Spleen (tissue), 11 donors: ENCODE measurements at regions not wholly inside any gene's neighbourhood (a gene's known extent, or its start where the extent isn't known, plus 50 kb on each side); places are given as distances from the start of the nearest gene placed in this dataset.

ENCODE experiments used
- DNase-seq: peaks from one replicate; pipeline ENCODE4 v3.0.0-alpha.2; 2020
- H3K27ac ChIP-seq, 8 donors: fragments of 200-600 bp; sonication (generic) in 7 of 8; 1 replicate in 4 of 8; 2 replicates in 4 of 8; pipeline versions ENCODE4 v1.5.0 to v1.8.0; 2016 to 2021; ENCODE audit warnings: inconsistent platforms in 4 of 8, mild to moderate bottlenecking in 4 of 8, moderate library complexity in 1 of 8
- H3K27me3 ChIP-seq, 7 donors: fragments of 200-600 bp; sonication (generic) in 6 of 7; replicated peaks in 1 of 7; 1 replicate in 4 of 7; 2 replicates in 3 of 7; pipeline versions ENCODE4 v1.5.0 to v1.8.0; 2016 to 2021; ENCODE audit warnings: inconsistent platforms in 3 of 7, mild to moderate bottlenecking in 1 of 7
- H3K36me3 ChIP-seq, 6 donors: fragments of 200-600 bp; sonication (generic) in 5 of 6; 1 replicate in 4 of 6; 2 replicates in 2 of 6; pipeline versions ENCODE4 v1.5.0 to v1.8.0; 2016 to 2021; ENCODE audit warnings: inconsistent platforms in 2 of 6
- H3K4me1 ChIP-seq, 6 donors: fragments of 200-600 bp; sonication (generic) in 5 of 6; 1 replicate in 3 of 6; 2 replicates in 3 of 6; pipeline versions ENCODE4 v1.5.0 to v1.8.0; 2016 to 2021; ENCODE audit warnings: inconsistent platforms in 3 of 6
- H3K4me3 ChIP-seq, 8 donors: fragments of 200-600 bp; sonication (generic) in 7 of 8; 1 replicate in 4 of 8; 2 replicates in 4 of 8; pipeline versions ENCODE4 v1.5.0 to v1.8.0; 2016 to 2021; ENCODE audit warnings: inconsistent platforms in 4 of 8, mild to moderate bottlenecking in 4 of 8, moderate library complexity in 2 of 8
- H3K9me3 ChIP-seq, 8 donors: fragments of 200-600 bp; sonication (generic) in 7 of 8; 1 replicate in 4 of 8; 2 replicates in 4 of 8; pipeline versions ENCODE4 v1.5.0 to v1.8.0; 2016 to 2021; ENCODE audit warnings: inconsistent platforms in 4 of 8
- CTCF ChIP-seq, 11 experiments: fragments of 200-600 bp in 7 of 11; fragments of 450-650 bp in 4 of 11; sonication (generic) in 4 of 11; IDR thresholded peaks in 8 of 11; conservative IDR thresholded peaks in 3 of 11; 1 replicate in 7 of 11; 2 replicates in 4 of 11; pipeline versions ENCODE4 v1.4.0 to v1.8.0; 2016 to 2021; ENCODE audit warnings: antibody characterized with exemption in 11 of 11, inconsistent platforms in 4 of 11, mild to moderate bottlenecking in 1 of 11
- POLR2A ChIP-seq, 3 donors: fragments of 450-650 bp; IDR thresholded peaks; one replicate each; pipeline ENCODE4 v1.5.1; 2017; ENCODE audit warnings: antibody characterized with exemption in 3 of 3, mild to moderate bottlenecking in 1 of 3
- POLR2AphosphoS5 ChIP-seq, 3 donors: sonication (generic); formaldehyde crosslinking; IDR thresholded peaks; one replicate each; pipeline ENCODE4 v1.5.1; 2017; ENCODE audit warnings: antibody characterized with exemption in 3 of 3
- WGBS, 5 donors: extraction: QIAGEN DNeasy Blood & Tissue Kit in 3 of 5; methylation state at CpG; one replicate each; pipeline versions ENCODE4 v1.1.5 to v1.1.7; 2013 to 2018; 5-methylcytosine and 5-hydroxymethylcytosine counted together
- intact Hi-C: fragments of 100-400 bp; cut with DNase I; formaldehyde crosslinking; loops from one replicate; pipeline ENCODE4 v1.15.0; 2023; ENCODE audit warnings: low total_unique reads
- donor health status: healthy with polysubstance abuse.
- donor health status: DM: no; HTN: no; CAD: no; lungs with moderate emphysema.
- donor health status: DM: no; HTN: no; CAD: no.
- donor health status: Bipolar disorder and iron deficiency.
- donor health status: healthy.
- donor health status: DM: no; HTN: no; CAD: no.
- donor health status: DM: yes; HTN: yes; CAD: no.

GRCh38 chr1:65658122-65658521 lies 134.6 kb upstream of the PDE4B start:
- no peaks in the 10 kb centered on the region for H3K4me1 ChIP-seq
- TF ChIP-seq POLR2AphosphoS5 (IDR thresholded peaks at IDR 0.05) (no peak), CTCF (IDR thresholded peaks at IDR 0.05 in 8 of 11, conservative IDR thresholded peaks at IDR 0.05 in 3 of 11) (no peak), POLR2A (IDR thresholded peaks at IDR 0.05) (no peak)
- no peak overlapping the region for H3K4me3 ChIP-seq
- intact Hi-C loops: no loop called here
- H3K27me3 ChIP-seq: no peaks in the 10 kb centered on the region
- peaks cover 0 to 15% (median 0%) of the 10 kb centered on the region in 8 donors for H3K9me3 ChIP-seq
- H3K36me3 ChIP-seq: no peaks in the 10 kb centered on the region
- 48 to 88% (median 69%) methylated on average over 4 of the region's 4 CpGs for WGBS, 5 donors
- no peak overlapping the region for H3K27ac ChIP-seq
- no peak for DNase-seq

GRCh38 chr1:65668368-65668767 lies 124.3 kb upstream of the PDE4B start:
- no peak for TF ChIP-seq POLR2A (IDR thresholded peaks at IDR 0.05)
- no peak for TF ChIP-seq POLR2AphosphoS5 (IDR thresholded peaks at IDR 0.05)
- no peak for TF ChIP-seq CTCF (IDR thresholded peaks at IDR 0.05 in 8 of 11, conservative IDR thresholded peaks at IDR 0.05 in 3 of 11)
- peaks cover 0 to 12% (median 0%) of the 10 kb centered on the region in 7 donors for H3K27me3 ChIP-seq
- peaks cover 0 to 19% (median 11%) of the 10 kb centered on the region in 8 donors for H3K9me3 ChIP-seq
- no peak overlapping the region for H3K27ac ChIP-seq
- no peak for DNase-seq
- H3K4me1 ChIP-seq: no peaks in the 10 kb centered on the region
- H3K4me3 ChIP-seq: no peak overlapping the region
- H3K36me3 ChIP-seq: no peaks in the 10 kb centered on the region
- intact Hi-C loops: no loop called here

- WGBS, 5 donors: 71 to 86% (median 80%) methylated on average over 3 of the region's 3 CpGs
- Histone ChIP-seq H3K4me1 (no peaks in the 10 kb centered on the region), H3K36me3 (no peaks in the 10 kb centered on the region), H3K4me3 (no peak overlapping the region), H3K27me3 (peaks cover 0 to 12% (median 0%) of the 10 kb centered on the region in 7 donors), H3K27ac (no peak overlapping the region), H3K9me3 (peaks cover 0 to 17% (median 10%) of the 10 kb centered on the region in 8 donors)
- no peak for TF ChIP-seq POLR2A (IDR thresholded peaks at IDR 0.05)
- no peak for TF ChIP-seq POLR2AphosphoS5 (IDR thresholded peaks at IDR 0.05)
- TF ChIP-seq CTCF (IDR thresholded peaks at IDR 0.05 in 8 of 11, conservative IDR thresholded peaks at IDR 0.05 in 3 of 11): no peak
- intact Hi-C loops: no loop called here
- DNase-seq: no peak
These were observed 122.2 kb upstream of the PDE4B start for GRCh38 chr1:65670518-65670917.

- H3K4me3 ChIP-seq: no peak overlapping the region
- DNase-seq: no peak
- peaks cover 0 to 5% (median 0%) of the 10 kb centered on the region in 8 donors for H3K9me3 ChIP-seq
- intact Hi-C loops: no loop called here
- no peaks in the 10 kb centered on the region for H3K4me1 ChIP-seq
- WGBS, 5 donors: 88 to 97% (median 94%) methylated on average over 2 of the region's 2 CpGs
- H3K36me3 ChIP-seq: no peaks in the 10 kb centered on the region
- H3K27me3 ChIP-seq: no peaks in the 10 kb centered on the region
- no peak overlapping the region for H3K27ac ChIP-seq
- TF ChIP-seq POLR2AphosphoS5 (IDR thresholded peaks at IDR 0.05) (no peak), CTCF (IDR thresholded peaks at IDR 0.05 in 8 of 11, conservative IDR thresholded peaks at IDR 0.05 in 3 of 11) (no peak), POLR2A (IDR thresholded peaks at IDR 0.05) (no peak)
These were observed 118.2 kb upstream of the PDE4B start for GRCh38 chr1:65674522-65674921.
